ENCODE measurements at regions not wholly inside any gene's neighbourhood (a gene's known extent, or its start where the extent isn't known, plus 50 kb on each side); places are given as distances from the start of the nearest gene placed in this dataset.
"Not testable (repeated sequence)": the region's sequence is repeated elsewhere in the genome, so short reads cannot be mapped to it uniquely, and the experiment has no call there.

GRCh38 chrX:144494074-144494473 lies 610.2 kb downstream of the UBE2NL start:
- DNase-seq: no peak

DNA sequence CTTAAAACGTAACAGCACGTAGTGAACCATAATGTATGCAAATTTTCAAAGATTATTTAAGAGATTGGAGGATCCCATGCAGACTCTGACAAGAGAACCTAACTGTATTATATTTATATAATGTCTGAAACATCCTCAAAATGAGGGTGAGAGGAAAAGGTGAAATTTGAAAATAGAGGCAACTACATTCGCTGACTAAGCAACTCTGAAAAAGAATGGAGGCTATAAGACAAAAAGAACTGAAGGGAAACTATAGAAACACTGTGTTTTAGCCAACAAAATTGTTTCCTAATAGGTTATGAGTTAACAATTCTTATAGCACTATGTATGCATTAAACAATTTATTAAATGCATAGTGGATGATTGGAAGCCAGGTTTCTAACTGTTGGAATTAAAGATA lies 648.0 kb downstream of the UBE2NL start:
- no peak for DNase-seq

DNA sequence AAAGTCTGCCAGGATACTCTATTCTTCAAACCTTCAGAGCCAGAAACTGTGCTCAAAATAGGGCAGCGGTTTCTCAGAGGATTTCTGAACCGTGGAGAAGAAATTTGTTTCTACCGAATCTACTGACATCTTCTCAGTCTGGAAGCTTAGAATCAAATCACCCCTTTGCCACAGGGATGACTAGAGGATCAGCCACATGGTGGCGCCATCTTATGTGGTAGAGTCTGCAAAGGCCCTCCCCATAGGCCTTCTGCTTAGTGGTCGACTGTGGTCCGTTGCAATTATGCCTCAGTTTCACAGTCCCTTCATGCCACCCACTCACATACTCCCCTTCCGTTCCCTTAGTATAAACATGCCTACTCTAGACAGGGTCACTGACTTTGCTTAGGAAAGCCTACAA lies 680.7 kb upstream of the SPANXN1 start:
- no peak for DNase-seq

GRCh38 chrX:144586756-144587155 lies 660.5 kb upstream of the SPANXN1 start:
- no peak for DNase-seq

DNA sequence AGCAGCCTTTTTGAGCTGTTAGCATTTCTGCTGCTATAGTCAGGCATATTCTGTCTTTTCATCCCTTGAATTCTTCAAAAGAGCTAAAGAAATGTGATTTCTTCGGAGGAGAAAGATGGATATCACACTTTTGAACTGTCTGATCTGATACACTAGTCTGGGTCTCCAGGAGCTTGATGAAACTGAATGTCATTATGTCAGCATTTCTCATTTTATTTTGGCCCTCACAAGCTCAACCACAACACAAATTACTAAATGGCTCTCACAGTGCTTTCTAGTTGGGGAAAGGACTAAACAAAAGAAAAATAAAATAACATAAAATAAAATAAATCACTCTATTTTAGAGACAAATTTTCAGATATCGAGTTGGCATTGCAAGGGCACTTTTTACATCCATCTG lies 655.3 kb upstream of the SPANXN1 start:
- DNase-seq: no peak

DNA sequence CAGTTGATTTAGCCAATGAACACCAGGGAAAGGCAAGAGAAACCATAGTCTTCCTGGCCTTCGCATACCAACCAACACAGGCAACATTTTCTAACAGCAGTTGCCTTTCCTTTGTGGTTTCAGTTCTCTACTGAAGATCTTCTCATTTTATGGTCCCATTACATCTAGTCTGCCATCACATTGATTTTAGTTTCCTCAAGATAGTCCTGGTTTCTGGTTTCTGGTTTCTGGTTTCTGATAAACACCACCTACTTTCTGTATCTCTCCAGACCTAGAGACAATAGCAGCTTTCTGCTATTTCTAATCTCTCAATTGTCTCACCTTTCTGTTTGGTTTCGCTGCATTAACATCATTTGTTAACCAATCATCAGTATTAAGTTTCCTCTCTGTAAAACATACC lies 646.3 kb upstream of the SPANXN1 start:
- no peak for DNase-seq

DNA sequence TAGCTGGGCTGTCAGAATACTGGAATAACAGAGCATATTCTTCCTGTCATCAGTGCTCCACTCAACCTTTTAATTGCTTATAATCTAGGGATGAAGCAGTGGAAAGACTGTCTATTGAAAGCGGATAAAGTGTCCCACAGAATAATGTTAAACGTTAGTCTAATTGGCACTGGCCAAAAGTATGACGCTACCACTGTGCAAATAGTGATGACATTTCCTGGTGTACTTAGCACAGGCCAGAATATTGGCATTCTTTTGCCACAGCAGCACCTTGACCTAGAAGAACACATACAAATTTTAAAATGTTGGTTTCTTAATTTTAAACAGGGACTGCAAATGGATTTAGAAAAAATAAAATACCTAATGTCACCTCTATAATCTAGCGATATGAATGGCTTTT lies 635.2 kb upstream of the SPANXN1 start:
- no peak for DNase-seq

DNA sequence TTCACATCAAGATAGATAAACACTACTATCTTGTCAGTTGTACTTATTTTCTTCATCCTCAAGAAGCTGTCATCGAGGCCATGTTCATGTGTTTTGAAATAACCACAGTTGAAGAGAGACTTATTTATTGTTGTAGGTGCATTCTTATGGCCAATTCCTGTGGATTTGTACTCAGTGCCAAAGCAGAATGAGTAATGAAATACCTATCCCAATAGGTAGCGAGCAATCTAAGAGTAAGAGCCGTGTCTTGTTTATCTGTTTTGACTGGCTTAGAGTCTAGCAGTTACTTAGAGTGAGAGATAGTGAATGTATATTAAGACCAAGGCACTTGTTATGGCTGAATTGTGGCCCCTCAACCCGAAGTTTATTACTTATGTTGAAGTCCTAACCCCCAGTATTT lies 631.0 kb upstream of the SPANXN1 start:
- DNase-seq: no peak

DNA sequence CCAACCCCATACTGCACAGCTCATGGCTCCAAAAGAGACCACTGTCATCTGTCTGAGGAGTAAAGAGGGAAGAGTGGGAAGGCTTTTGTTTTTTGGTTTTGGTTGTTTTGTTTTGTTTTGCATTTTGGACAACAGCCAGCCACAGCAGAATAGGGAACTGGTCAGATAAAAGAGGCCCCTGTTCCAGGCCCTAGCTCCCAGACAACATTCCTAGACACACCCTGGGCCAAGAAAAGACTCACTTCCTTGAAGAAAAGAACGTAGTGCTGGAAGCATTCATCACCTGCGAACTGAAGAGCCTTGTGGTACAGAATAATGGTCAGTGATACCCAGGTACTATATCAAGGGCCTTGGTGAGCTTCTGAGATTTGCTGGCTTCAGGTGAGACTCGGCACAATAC lies 619.4 kb upstream of the SPANXN1 start:
- DNase-seq: no peak

DNA sequence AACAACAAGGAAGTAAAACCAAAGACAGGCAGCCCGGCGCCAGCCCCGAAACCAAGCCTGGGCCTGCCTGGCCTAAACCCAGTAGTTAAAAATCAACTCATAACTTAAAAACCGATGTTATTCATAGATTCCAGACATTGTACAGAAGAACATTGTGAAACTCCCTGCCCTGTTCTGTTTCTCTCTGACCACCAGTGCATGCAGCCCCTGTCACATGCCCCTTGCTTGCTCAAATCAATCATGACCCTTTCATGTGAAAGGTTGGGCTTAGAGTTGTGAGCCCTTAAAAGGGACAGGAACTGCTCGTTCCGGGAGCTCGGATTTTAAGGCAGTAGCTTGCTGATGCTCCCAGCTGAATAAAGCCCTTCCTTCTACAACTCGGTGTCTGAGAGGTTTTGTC lies 612.9 kb upstream of the SPANXN1 start:
- not testable (repeated sequence) for DNase-seq

GRCh38 chrX:144637731-144638130 lies 609.6 kb upstream of the SPANXN1 start:
- no peak for DNase-seq

DNA sequence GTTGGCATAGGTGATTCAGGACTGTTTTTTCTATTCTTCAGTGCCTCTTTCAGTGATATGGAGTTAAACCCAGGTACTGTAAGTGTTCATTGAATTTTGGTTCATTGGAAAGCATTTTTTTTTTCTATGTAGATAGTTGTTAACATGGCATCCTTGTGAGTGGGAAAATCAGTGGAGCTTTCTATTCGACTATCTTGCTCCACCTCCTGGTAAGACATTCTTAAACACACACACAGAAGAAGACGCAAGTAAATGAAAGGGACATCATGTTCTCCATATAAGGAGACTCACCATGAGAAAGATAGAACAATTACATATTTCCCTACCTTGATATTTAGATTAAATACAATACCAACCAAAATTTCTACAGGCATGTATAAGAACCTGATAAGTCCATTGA lies 598.5 kb upstream of the SPANXN1 start:
- no peak for DNase-seq

GRCh38 chrX:144681501-144681900 lies 565.8 kb upstream of the SPANXN1 start:
- no peak for DNase-seq

DNA sequence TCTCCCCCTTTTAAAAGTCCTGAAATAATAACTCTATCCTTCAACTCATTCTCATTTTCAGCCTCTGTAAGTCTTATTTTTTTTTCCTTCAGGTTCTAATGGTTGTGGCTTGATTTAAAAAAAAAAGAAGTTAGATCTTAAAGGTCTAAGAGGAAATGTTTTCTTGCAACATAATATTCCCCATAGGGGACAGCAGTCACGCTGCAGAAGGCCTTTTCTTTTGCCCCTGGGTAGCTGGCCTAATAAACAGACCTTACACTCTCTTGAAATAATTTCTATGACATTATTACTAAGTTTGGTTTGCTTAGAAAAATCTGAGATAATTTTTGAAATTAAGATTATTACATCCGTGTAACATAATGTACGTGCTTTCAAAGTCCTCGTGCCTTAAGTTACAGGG lies 564.1 kb upstream of the SPANXN1 start:
- DNase-seq: no peak

GRCh38 chrX:144709841-144710240 lies 537.5 kb upstream of the SPANXN1 start:
- no peak for DNase-seq

DNA sequence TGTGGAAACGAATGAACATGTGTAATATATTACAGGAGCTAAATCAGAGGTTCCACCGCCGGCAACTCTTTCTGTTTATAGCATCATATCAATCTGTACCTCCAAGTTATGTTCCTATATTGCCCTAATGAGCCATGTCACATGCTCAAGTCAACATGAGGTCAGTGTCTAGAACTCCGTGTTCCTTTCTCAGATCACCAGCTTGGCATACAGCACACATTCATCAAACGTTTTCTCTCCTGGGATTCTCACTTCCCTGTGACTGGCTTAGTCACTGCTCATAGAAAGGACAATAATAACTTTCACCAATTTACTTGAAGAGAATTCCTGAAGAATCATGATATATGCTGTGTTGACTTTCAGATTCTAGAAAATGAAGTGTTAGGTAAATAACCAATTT lies 532.0 kb upstream of the SPANXN1 start:
- no peak for DNase-seq

DNA sequence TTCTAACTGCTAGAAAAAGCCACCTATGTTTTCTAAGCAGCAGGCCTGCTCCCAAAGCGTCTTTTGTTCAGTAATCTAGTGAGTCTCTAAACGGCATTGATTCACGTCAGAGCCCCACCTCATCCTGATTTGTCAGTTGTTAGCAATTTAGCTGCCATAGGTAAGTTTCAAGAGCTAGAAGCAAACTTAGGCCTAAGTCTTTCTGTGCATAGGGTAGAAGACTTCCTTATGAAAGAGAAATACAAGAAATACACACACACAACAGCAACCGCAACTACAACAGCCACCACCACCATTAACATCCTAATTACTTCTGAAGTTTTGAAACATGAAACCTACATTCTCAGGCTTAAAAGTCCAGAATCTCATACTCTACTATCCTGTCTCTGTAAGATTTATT lies 531.1 kb upstream of the SPANXN1 start:
- no peak for DNase-seq

DNA sequence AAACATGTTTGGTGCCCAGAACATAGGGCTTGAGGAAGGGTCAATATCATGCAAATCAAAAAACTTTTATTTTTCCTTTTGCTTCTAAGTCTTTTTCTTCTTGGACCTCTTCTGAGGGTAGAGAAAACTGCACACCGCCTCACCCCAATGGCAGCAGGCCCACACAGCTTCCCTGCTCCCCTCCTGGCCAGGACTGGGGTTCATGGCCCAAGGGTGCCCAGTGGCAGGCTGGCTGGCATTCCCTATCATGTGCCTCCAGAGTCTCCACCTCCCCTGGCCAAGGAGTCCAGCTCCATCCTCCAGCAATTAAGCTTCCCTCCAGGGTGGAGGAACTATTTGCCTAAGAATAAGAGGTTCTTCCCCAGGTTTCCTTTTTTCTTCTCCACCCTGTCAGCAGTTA lies 529.6 kb upstream of the SPANXN1 start:
- DNase-seq: no peak

- no peak for DNase-seq
These were observed 525.0 kb upstream of the SPANXN1 start for GRCh38 chrX:144722307-144722706.

- no peak for DNase-seq
These were observed 516.8 kb upstream of the SPANXN1 start for GRCh38 chrX:144730471-144730870.

DNA sequence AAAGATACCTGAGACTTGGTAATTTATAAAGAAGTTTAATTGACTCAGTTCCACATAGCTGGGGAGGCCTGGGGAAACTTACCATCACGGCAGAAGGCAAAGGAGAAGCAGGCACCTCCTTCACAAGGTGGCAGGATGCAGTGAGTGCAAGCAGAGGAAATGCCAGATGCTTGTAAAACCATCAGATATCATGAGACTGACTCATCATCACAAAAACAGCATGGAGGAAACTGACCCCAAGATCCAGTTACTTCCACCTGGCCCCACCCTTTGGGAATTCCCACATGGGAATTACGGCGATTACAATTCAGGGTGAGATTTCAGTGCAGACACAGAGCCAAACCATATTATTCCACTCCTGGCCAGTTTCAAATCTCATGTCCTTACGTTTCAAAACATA lies 514.7 kb upstream of the SPANXN1 start:
- DNase-seq: no peak

GRCh38 chrX:144738246-144738645 lies 509.1 kb upstream of the SPANXN1 start:
- DNase-seq: no peak

- DNase-seq: no peak
These were observed 478.8 kb upstream of the SPANXN1 start for GRCh38 chrX:144768540-144768939.

GRCh38 chrX:144783528-144783927 lies 463.8 kb upstream of the SPANXN1 start:
- DNase-seq: not testable (repeated sequence)

- no peak for DNase-seq
These were observed 457.2 kb upstream of the SPANXN1 start for GRCh38 chrX:144790148-144790547.

DNA sequence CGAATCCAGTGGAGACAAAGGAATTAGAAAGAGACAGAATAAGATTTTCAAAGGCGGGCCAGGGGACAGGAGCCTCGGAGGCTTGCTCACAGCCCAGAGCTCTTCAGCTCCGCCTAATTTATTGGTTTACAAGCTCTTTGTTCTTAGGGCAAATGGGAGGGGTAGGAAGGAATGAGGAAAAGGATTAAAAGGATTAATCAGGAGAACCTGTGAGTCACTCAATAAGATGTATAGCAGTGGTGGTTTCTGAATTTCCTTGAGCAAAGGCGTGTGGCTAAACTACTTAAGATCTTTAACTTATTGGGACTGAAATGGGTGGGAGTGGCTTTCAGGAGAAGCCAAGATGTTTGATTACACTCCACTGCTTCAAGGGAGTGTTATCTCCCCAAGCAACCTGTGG lies 456.0 kb upstream of the SPANXN1 start:
- no peak for DNase-seq

Data from activated CD4-positive, alpha-beta T cell treated with anti-CD3 and anti-CD28 coated beads, Interleukin-2, Interleukin-6, amounts not matched to agents 100 ng/mL and 50 ng/mL, durations not matched to agents 16 hours and 8 hours (primary cell).